ENCODE measurements at regions not wholly inside any gene's neighbourhood (a gene's known extent, or its start where the extent isn't known, plus 50 kb on each side); places are given as distances from the start of the nearest gene placed in this dataset.
"Not testable (repeated sequence)": the region's sequence is repeated elsewhere in the genome, so short reads cannot be mapped to it uniquely, and the experiment has no call there.

- no peak for DNase-seq
Observed at GRCh38 chr10:9504227-9504626, 1449.7 kb downstream of the GATA3 start.

DNA sequence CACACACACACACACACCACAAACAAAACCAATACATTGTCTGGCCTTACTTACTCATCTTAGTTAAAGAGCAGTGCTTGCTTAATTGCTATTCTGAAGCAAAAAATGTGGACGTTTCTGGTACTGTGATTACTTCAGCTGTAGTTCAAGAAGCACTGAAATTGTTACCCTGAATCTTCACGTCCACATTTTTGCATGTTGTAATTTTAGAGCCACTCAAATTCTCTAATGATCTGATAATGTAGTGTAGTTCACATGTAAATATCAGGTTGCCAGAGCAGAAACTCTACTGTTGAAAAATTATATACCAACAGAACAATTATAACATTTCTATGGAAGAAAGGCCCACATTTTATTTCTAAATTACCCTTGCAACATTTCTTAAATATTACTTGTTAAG is 1451.1 kb downstream of the GATA3 start:
- no peak for DNase-seq

DNA sequence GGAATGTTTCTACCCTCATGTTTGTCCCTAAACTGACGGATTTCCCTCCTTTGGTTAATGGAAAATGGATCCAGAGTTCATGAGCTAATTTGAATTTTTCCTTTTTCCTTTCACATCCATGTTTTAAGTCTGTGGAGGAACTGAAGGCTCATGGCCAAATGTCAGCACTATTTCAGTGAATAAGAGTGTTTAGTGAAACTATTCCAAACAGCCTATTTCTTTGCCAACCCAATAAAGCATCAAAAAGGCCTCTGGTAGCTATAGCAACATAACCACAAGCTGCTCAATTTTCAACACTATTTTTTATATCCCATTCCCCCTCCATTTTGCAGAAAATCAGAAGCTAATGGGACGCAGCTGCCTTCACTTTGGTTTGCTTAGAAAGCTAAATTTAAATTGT is 1454.1 kb downstream of the GATA3 start:
- no peak for DNase-seq

DNA sequence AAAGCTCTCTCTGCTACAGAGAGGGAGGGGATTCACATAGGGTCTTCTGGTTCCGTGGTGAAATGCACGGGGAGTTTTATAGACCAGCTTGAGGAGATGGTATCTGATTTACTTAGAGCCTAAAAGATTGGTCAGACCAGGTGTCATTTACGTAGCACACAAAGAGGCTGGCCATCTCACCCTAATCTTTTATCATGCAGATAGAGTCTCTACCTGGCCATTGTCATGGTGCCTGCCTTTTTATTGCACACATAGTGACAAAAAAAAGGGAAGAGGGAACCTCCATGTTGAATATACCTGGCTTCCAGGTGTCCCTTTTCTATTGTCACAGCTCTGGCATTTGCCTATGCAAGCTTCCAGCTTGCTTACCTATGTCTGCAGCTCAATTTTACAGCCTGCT is 1456.1 kb downstream of the GATA3 start:
- no peak for DNase-seq

DNA sequence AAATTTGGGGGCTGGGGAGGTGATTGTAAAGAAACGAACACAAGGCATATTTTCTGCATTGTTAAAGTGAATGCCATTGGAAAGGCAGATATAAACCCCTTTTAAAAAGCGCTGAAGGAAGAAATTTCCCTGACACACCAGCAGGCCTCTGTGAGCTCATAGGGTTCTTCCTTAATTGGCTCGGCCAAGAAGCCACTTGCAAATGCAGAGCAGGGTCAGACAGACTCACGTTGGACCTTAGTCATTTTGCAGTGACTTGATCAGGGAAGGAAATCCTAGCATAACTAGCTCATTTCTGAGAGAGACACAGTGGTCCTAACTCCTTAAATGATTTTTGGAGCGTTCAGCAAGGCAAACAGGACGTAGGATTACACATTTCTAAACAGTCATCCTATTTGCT is 1461.4 kb downstream of the GATA3 start:
- no peak for DNase-seq

- DNase-seq, result no peak
Observed at GRCh38 chr10:9535744-9536143, 1481.3 kb downstream of the GATA3 start.

GRCh38 chr10:9545073-9545472 is 1472.6 kb upstream of the CELF2 start:
- no peak for DNase-seq

- no peak for DNase-seq
Observed at GRCh38 chr10:9547936-9548904, 1469.5 kb upstream of the CELF2 start.

GRCh38 chr10:9550810-9551209 is 1466.9 kb upstream of the CELF2 start:
- no peak for DNase-seq

- DNase-seq, result no peak
Observed at GRCh38 chr10:9554321-9554720, 1463.4 kb upstream of the CELF2 start.

- DNase-seq, result no peak
Observed at GRCh38 chr10:9560976-9561375, 1456.7 kb upstream of the CELF2 start.

DNA sequence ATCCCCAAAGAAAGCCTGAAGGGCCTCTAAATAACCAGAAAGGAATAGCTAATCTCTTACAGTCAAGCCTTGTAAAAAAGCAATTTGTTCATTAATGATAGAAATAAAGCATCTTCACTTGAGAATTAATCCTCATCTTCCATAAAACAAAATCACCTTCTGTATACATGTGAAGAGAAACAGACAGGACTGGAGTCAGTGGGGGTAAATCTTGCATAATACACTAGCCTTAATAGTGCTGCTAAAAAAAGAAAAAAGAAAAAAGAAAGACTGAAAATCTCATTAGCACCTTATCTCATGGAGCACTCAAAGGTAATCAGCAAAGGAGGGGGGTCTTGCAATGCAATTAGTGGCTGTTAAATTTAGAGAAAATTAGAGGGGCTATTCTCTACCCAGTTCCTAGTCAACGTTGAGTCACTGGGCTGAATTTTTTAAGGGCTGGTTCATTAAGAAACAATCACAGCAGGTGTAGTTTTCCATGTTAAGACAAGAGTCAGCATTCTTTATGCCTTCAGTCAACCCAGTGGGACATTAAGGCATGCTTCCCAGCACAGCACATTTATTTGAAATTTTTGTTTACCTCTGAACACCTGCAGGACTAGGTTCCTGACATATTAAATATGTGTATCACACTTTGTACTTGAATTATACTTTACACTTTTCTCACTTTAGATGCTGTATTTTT is 1455.7 kb upstream of the CELF2 start:
- no peak for DNase-seq

DNA sequence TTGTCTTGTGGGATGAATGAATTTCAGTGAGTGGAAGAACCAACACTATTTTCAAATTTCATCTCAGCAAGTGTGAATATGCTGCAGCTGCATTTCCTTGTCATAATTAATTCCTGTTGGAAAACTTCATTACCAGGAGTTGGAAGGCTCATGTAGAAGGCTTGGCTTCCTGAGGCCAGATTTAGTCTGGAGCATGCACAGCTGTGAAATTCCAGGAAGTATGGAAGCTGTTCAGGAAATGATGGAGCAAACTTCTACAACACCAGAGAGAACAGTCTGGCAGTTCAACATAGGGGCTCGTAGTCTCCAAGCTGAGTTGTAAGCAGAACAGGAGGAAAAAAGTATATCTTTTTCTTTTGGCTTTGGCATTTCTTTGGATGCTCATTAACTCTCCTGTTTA is 1439.9 kb upstream of the CELF2 start:
- no peak for DNase-seq

GRCh38 chr10:9579110-9579705 is 1438.5 kb upstream of the CELF2 start:
- DNase-seq, result peak; percentile 35

GRCh38 chr10:9582803-9583202 is 1434.9 kb upstream of the CELF2 start:
- not testable (repeated sequence) for DNase-seq

- peak; percentile 29 for DNase-seq
Observed at GRCh38 chr10:9596368-9596920, 1421.2 kb upstream of the CELF2 start.

DNA sequence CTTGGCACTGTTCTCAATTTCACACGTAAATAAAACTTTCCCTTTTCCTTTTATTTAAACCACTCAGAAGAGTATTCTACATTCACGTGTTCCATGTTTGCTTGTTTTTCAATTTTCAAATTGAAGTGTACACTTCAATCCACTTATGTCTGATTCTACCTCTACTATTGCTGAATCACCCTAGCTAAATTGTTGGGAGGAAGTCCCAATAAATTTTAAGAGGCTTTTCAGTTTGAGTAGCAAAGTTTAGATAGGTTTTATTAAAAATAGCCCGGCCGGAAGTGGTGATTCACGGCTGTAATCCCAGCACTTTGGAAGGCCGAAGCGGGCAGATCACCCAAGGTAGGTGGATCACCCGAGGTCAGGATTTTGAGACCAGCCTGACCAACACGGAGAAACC is 1414.7 kb upstream of the CELF2 start:
- DNase-seq, result no peak

GRCh38 chr10:9603972-9604371 is 1413.7 kb upstream of the CELF2 start:
- DNase-seq, result no peak

DNA sequence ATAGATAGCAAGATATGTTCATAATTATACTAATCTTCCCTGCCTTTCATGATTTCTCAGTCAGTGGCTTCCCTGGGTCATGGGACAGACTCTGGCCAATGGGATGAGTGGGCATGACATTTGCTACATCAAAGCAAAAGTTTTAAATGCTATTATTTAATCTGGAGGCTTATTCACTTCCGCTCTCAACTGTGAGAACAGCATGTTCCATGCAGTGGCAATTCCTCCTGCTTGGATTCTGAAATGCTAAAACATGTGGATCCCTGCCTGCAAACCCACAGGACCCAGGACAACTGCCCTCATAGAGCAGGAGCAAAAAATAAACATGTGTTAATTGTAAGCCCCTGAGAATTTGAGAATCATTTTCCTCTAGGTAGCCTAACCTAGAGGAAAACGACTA is 1412.4 kb upstream of the CELF2 start:
- no peak for DNase-seq

DNA sequence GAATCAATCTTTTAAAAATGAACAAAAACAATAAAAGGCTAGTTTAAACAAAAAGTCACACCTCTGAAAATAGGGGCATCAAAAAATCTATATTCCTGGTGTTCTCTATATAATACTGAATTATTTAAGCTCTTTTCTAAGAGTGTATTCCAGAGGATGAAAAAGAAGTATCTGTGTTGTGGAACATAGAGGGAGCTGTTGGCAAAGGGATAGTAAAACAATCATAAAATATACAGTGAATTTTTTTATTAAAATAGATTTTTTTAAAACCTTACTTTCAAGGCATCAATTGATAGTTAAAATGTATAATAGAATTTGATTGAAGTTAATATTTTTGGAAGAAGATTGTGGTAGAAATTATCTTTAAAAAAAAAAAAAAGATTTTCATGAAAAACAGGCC is 1409.1 kb upstream of the CELF2 start:
- DNase-seq, result peak; percentile 25

DNA sequence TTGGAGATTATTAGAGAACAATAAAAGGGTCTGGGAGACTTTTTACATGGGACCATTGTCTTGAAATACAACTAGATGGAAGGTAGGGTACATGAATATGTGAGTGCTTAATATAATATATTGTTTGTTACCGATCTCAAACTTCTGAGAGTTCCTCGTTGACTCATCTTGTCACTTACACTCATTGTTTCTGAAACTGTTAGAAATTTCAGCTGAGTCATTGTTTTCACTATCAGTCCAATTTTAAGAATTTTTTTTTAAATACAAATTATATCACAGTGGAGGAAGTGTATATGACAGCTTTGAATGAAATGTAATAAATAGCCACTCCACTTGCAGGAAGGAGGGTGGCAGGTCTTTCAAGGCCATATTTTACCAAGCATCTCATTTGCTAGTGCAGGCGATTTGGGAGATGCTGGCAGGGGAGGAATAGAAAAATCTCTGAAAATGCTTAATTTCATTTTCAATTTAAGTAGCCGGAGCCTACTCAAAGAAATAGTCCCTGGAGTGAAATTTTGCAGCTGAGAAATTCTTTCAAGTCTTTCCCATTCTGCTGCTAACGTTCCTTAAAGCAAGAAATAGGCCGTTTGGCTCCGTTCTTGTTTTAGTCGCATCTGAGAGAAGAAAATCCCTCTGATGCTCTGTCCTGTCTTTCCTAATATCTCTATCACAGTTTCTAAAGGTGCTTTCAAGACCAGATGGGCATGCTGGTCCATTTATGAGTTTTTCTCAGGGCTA is 1404.2 kb upstream of the CELF2 start:
- peak; percentile 28 for DNase-seq

GRCh38 chr10:9615189-9615588 is 1402.5 kb upstream of the CELF2 start:
- peak; percentile 73 for DNase-seq

GRCh38 chr10:9621216-9621615 is 1396.5 kb upstream of the CELF2 start:
- no peak for DNase-seq
